K562 (cell line): ENCODE measurements at regions not wholly inside any gene's neighbourhood (a gene's known extent, or its start where the extent isn't known, plus 50 kb on each side); places are given as distances from the start of the nearest gene placed in this dataset.

Source experiments
- ATAC-seq: fragments of 200-7000 bp; cut with Tn5 transposase; 3 replicates; pipeline ENCODE4 v1.9.1; 2020; ENCODE audit warnings: moderate library complexity
- BruUV-seq: library from RNA; stranded (reverse); fragments of 400-500 nt; replicated peaks from 2 replicates; lab custom pipeline; 2021; lab: Mats Ljungman, UMichigan
- CTCF ChIA-PET: fragments of 300-600 bp; formaldehyde crosslinking; extraction: SDS; loops from one replicate; lab custom pipeline; 2021; ENCODE audit warnings: low intra/inter-chr PET ratio; lab: Yijun Ruan, JAX
- POLR2A ChIA-PET: fragments of 300-600, 350-650 bp; sonication (Branson Sonifier 250); formaldehyde crosslinking; extraction: SDS; loops from one replicate; lab custom pipeline; 2021; ENCODE audit warnings: antibody characterized with exemption, inconsistent platforms; lab: Yijun Ruan, JAX
- DNase-seq, 4 experiments: peaks; one replicate each; pipeline versions ENCODE4 v3.0.0 to v3.0.0-alpha.2; 2011 to 2018; ENCODE audit warnings: low spot score in 3 of 4, mixed read lengths in 3 of 4; ENCODE audit errors: extremely low read depth in 1 of 4
- FAIRE-seq: peaks from 2 replicates; lab custom pipeline; 2011; peaks lifted over from hg19 to GRCh38; lab: Jason Lieb, UNC
- H2AFZ ChIP-seq: 2 replicates; pipeline ENCODE4 v1.6.0; 2011; ENCODE audit warnings: low read depth, low read length, control low read depth, inconsistent platforms
- H3K27ac ChIP-seq: fragments of 200-600 bp; 3 replicates; pipeline ENCODE4 v1.8.0; 2011; ENCODE audit warnings: low read depth, mild to moderate bottlenecking, control low read depth, inconsistent platforms, low read length, moderate library complexity, mixed read lengths; ENCODE audit errors: extremely low read depth
- H3K27me3 ChIP-seq, 2 experiments: fragments of 300-600 bp in 1 of 2; 2 replicates in 1 of 2; 3 replicates in 1 of 2; pipeline versions ENCODE4 v1.6.0 to v1.8.0; 2011; ENCODE audit warnings: inconsistent platforms in 2 of 2, low read length in 2 of 2, mild to moderate bottlenecking in 1 of 2, mixed read lengths in 1 of 2, moderate library complexity in 1 of 2; ENCODE audit not compliant: control insufficient read depth in 2 of 2, insufficient read depth in 2 of 2
- H3K36me3 ChIP-seq: fragments of 300-600 bp; 3 replicates; pipeline ENCODE4 v1.8.0; 2011; ENCODE audit warnings: mild to moderate bottlenecking, low read length, inconsistent platforms; ENCODE audit not compliant: control insufficient read depth, insufficient read depth
- H3K4me1 ChIP-seq, 2 experiments: fragments of 200-600 bp in 1 of 2; replicated peaks in 1 of 2; 2 replicates in 1 of 2; 3 replicates in 1 of 2; pipeline versions ENCODE4 v1.5.1 to v1.8.0; 2011; ENCODE audit warnings: inconsistent platforms in 2 of 2, low read length in 2 of 2, mild to moderate bottlenecking in 1 of 2, mixed read lengths in 1 of 2, moderate library complexity in 1 of 2; ENCODE audit not compliant: control insufficient read depth in 2 of 2, insufficient read depth in 2 of 2
- H3K4me2 ChIP-seq: 2 replicates; pipeline ENCODE4 v1.6.1; 2011; ENCODE audit warnings: low read length, control low read depth, inconsistent platforms, mixed read lengths; ENCODE audit not compliant: insufficient read depth
- H3K4me3 ChIP-seq: fragments of 200-600 bp; sonication (generic), shearing (Covaris generic); 2 replicates; pipeline ENCODE4 v1.5.1; 2016; ENCODE audit warnings: control low read depth, inconsistent platforms
- H3K79me2 ChIP-seq: fragments of 200-600 bp; 3 replicates; pipeline ENCODE4 v1.8.0; 2011; ENCODE audit warnings: low read length, inconsistent platforms; ENCODE audit not compliant: control insufficient read depth, insufficient read depth
- H3K9ac ChIP-seq, 2 experiments: 2 replicates each; pipeline versions ENCODE4 v1.6.0 to v1.6.1; 2011; ENCODE audit warnings: low read depth in 2 of 2, low read length in 2 of 2, control low read depth in 1 of 2, inconsistent platforms in 1 of 2, mild to moderate bottlenecking in 1 of 2, mixed read lengths in 1 of 2; ENCODE audit not compliant: insufficient read depth in 1 of 2
- H3K9me1 ChIP-seq: one replicate; pipeline ENCODE4 v1.6.0; 2011; ENCODE audit warnings: inconsistent platforms, mild to moderate bottlenecking, low read length, moderate library complexity; ENCODE audit not compliant: control insufficient read depth, insufficient read depth
- H3K9me3 ChIP-seq: replicated peaks from 2 replicates; pipeline ENCODE4 v1.5.1; 2011; ENCODE audit warnings: low read depth, low read length, inconsistent platforms; ENCODE audit not compliant: control insufficient read depth, insufficient read depth
- H4K20me1 ChIP-seq: replicated peaks from 2 replicates; pipeline ENCODE4 v1.6.1; 2011; ENCODE audit warnings: low read length, inconsistent platforms, mixed read lengths; ENCODE audit not compliant: control insufficient read depth, insufficient read depth
- ARID3A ChIP-seq: IDR thresholded peaks from 2 replicates; pipeline ENCODE4 v1.6.1; 2012; ENCODE audit warnings: low read depth, low read length, improper control_type of control experiment, borderline replicate concordance
- CBFB ChIP-seq: sonication (generic); formaldehyde crosslinking; IDR thresholded peaks from 2 replicates; pipeline ENCODE4 v1.4.0; 2020; ENCODE audit warnings: mild to moderate bottlenecking, missing genetic modification reagents
- E2F6 ChIP-seq, 2 experiments: IDR thresholded peaks; 2 replicates each; pipeline ENCODE4 v1.6.1; 2011; ENCODE audit warnings: borderline replicate concordance in 1 of 2, control low read depth in 1 of 2, low read depth in 1 of 2, low read length in 1 of 2, mild to moderate bottlenecking in 1 of 2, mixed read lengths in 1 of 2, moderate library complexity in 1 of 2; ENCODE audit not compliant: insufficient read depth in 1 of 2, insufficient read length in 1 of 2, poor library complexity in 1 of 2, severe bottlenecking in 1 of 2; ENCODE audit errors: extremely low read depth in 1 of 2
- EP300 ChIP-seq: IDR thresholded peaks from 2 replicates; pipeline ENCODE4 v1.6.1; 2012; ENCODE audit warnings: low read length, improper control_type of control experiment
- GABPB1 ChIP-seq: sonication (generic); formaldehyde crosslinking; IDR thresholded peaks from 2 replicates; pipeline ENCODE4 v1.8.0; 2022; ENCODE audit warnings: mild to moderate bottlenecking, missing genetic modification reagents
- HINFP ChIP-seq: fragments of 450-650 bp; conservative IDR thresholded peaks from 2 replicates; pipeline ENCODE4 v1.6.1; 2016; ENCODE audit warnings: missing genetic modification characterization, low read depth, mild to moderate bottlenecking, control low read depth, missing compliant biosample characterization
- MAFF ChIP-seq: IDR thresholded peaks from 2 replicates; pipeline ENCODE4 v1.6.1; 2012; ENCODE audit warnings: low read length, improper control_type of control experiment
- MCM7 ChIP-seq, 2 experiments: fragments of 450-650 bp; IDR thresholded peaks; 2 replicates each; pipeline ENCODE4 v1.6.1; 2016 to 2018
- POLR2G ChIP-seq: fragments of 200-400 bp; formaldehyde crosslinking; IDR thresholded peaks from 2 replicates; pipeline ENCODE4 v1.6.1; 2017; ENCODE audit warnings: low read depth, mild to moderate bottlenecking, antibody characterized with exemption, low read length, moderate library complexity
- ZBTB7A ChIP-seq: IDR thresholded peaks from 2 replicates; pipeline ENCODE4 v1.6.1; 2011; ENCODE audit warnings: low read depth, mild to moderate bottlenecking, low read length, moderate library complexity, borderline replicate concordance; ENCODE audit not compliant: control insufficient read depth
- ZFPM2 ChIP-seq: fragments of 250-450 bp; sonication (Bioruptor Pico); IDR thresholded peaks from 2 replicates; pipeline ENCODE4 v1.5.1; 2022; ENCODE audit warnings: mild to moderate bottlenecking
- ZNF76 ChIP-seq: fragments of 250-450 bp; sonication (Bioruptor Pico); IDR thresholded peaks from 2 replicates; pipeline ENCODE4 v1.4.0; 2020; ENCODE audit warnings: mild to moderate bottlenecking, moderate library complexity, borderline replicate concordance
- ZNF766 ChIP-seq: fragments of 200-800 bp; sonication (Bioruptor generic); conservative IDR thresholded peaks from 2 replicates; pipeline ENCODE4 v1.6.1; 2016; ENCODE audit warnings: missing genetic modification characterization, missing compliant biosample characterization
- WGBS: fragments of 100-300 bp; shearing (Covaris generic); methylation state at CpG from one replicate; pipeline ENCODE4 v1.1.6; 2016; ENCODE audit warnings: low coverage, mixed read lengths; ENCODE audit not compliant: insufficient coverage; ENCODE audit errors: missing lambda C conversion rate; 5-methylcytosine and 5-hydroxymethylcytosine counted together
- in situ Hi-C: fragments of 300-500 bp; cut with MboI; formaldehyde crosslinking; loops from 4 replicates; pipeline ENCODE4 v1.15.0; 2018; ENCODE audit warnings: inconsistent platforms, mixed read lengths
- intact Hi-C: fragments of 100-400 bp; cut with micrococcal nuclease; formaldehyde crosslinking; loops from 2 replicates; pipeline ENCODE4 v1.14.2; 2022

GRCh38 chr9:107983762-107984161 is 494.2 kb upstream of the KLF4 start:
- Histone ChIP-seq H3K79me2 (no peaks in the 10 kb centered on the region), H3K9ac (no peak overlapping the region), H3K27me3 (peaks cover 0 to 6% of the 10 kb centered on the region in 2 experiments; a peak in 2 of 5 replicates), H2AFZ (no peak overlapping the region), H3K36me3 (no peaks in the 10 kb centered on the region), H3K4me2 (no peak overlapping the region), H3K4me3 (no peak overlapping the region), H3K9me1 (no peaks in the 10 kb centered on the region), H3K9me3 (no peaks in the 10 kb centered on the region), H4K20me1 (no peaks in the 10 kb centered on the region), H3K27ac (no peak overlapping the region), H3K4me1 (no peaks in the 10 kb centered on the region)
- 0% methylated on average over 3 of the region's 3 CpGs for WGBS
- ATAC-seq, result no peak
- no TSS peak for BruUV-seq
- TF ChIP-seq ZNF76 (CRISPR knock-in tag) (no peak), EP300 (no peak), MCM7 (IDR thresholded peaks at IDR 0.05) (no peak), ZFPM2 (CRISPR knock-in tag) (no peak), MAFF (no peak), ZBTB7A (no peak), CBFB (CRISPR knock-in tag) (no peak), E2F6 (IDR thresholded peaks at IDR 0.05; ENCODE audit: borderline replicate concordance in 1 of 2, extremely low read depth in 1 of 2, insufficient read depth in 1 of 2, insufficient read length in 1 of 2, low read depth in 1 of 2, low read length in 1 of 2, poor library complexity in 1 of 2, severe bottlenecking in 1 of 2) (no peak), GABPB1 (no peak), ZNF766 (CRISPR knock-in tag) (no peak), ARID3A (no peak), POLR2G (no peak), HINFP (tag) (no peak)
- POLR2A ChIA-PET, result no interaction called here
- no peak for DNase-seq
- intact Hi-C loops, result no loop called here
- in situ Hi-C loops, result no loop called here
- CTCF ChIA-PET, result no interaction called here
- FAIRE-seq, result no peak
